ENCODE measurements at regions not wholly inside any gene's neighbourhood (a gene's known extent, or its start where the extent isn't known, plus 50 kb on each side); places are given as distances from the start of the nearest gene placed in this dataset.
"Not testable (repeated sequence)": the region's sequence is repeated elsewhere in the genome, so short reads cannot be mapped to it uniquely, and the experiment has no call there.

GRCh38 chr9:75672478-75672877 lies 218.0 kb upstream of the PCSK5 start:
- DNase-seq (ENCODE audit: low spot score): no peak

GRCh38 chr9:75683591-75683990 lies 206.9 kb upstream of the PCSK5 start:
- DNase-seq (ENCODE audit: low spot score): no peak

- no peak for DNase-seq (ENCODE audit: low spot score)
These were observed 205.4 kb upstream of the PCSK5 start for GRCh38 chr9:75685062-75685461.

GRCh38 chr9:75687359-75687953 lies 203.0 kb upstream of the PCSK5 start:
- no peak for DNase-seq (ENCODE audit: low spot score)

- DNase-seq (ENCODE audit: low spot score): not testable (repeated sequence)
These were observed 199.9 kb upstream of the PCSK5 start for GRCh38 chr9:75690551-75690950.

GRCh38 chr9:75691408-75691807 lies 199.1 kb upstream of the PCSK5 start:
- no peak for DNase-seq (ENCODE audit: low spot score)

GRCh38 chr9:75692309-75692708 lies 198.2 kb upstream of the PCSK5 start:
- DNase-seq (ENCODE audit: low spot score): no peak

GRCh38 chr9:75695921-75696320 lies 194.6 kb upstream of the PCSK5 start:
- DNase-seq (ENCODE audit: low spot score): no peak

- DNase-seq (ENCODE audit: low spot score): no peak
These were observed 191.5 kb upstream of the PCSK5 start for GRCh38 chr9:75699017-75699416.

- DNase-seq (ENCODE audit: low spot score): no peak
These were observed 190.7 kb upstream of the PCSK5 start for GRCh38 chr9:75699625-75700251.

- DNase-seq (ENCODE audit: low spot score): no peak
These were observed 190.2 kb upstream of the PCSK5 start for GRCh38 chr9:75700252-75700640.

GRCh38 chr9:75707191-75707590 lies 183.3 kb upstream of the PCSK5 start:
- DNase-seq (ENCODE audit: low spot score): no peak

- no peak for DNase-seq (ENCODE audit: low spot score)
These were observed 180.8 kb upstream of the PCSK5 start for GRCh38 chr9:75709698-75710097.

- DNase-seq (ENCODE audit: low spot score): peak; percentile 23
These were observed 177.8 kb upstream of the PCSK5 start for GRCh38 chr9:75712700-75713099.

- DNase-seq (ENCODE audit: low spot score): peak; percentile 91
These were observed 177.1 kb upstream of the PCSK5 start for GRCh38 chr9:75713335-75713734.

- DNase-seq (ENCODE audit: low spot score): no peak
These were observed 175.1 kb upstream of the PCSK5 start for GRCh38 chr9:75715360-75715759.

GRCh38 chr9:75718677-75719076 lies 171.8 kb upstream of the PCSK5 start:
- DNase-seq (ENCODE audit: low spot score): no peak

- DNase-seq (ENCODE audit: low spot score): no peak
These were observed 162.1 kb upstream of the PCSK5 start for GRCh38 chr9:75728391-75728790.

- no peak for DNase-seq (ENCODE audit: low spot score)
These were observed 155.7 kb upstream of the PCSK5 start for GRCh38 chr9:75734802-75735201.

- no peak for DNase-seq (ENCODE audit: low spot score)
These were observed 150.4 kb upstream of the PCSK5 start for GRCh38 chr9:75739884-75740611.

GRCh38 chr9:75743855-75744254 lies 146.6 kb upstream of the PCSK5 start:
- no peak for DNase-seq (ENCODE audit: low spot score)

GRCh38 chr9:75754080-75754479 lies 136.4 kb upstream of the PCSK5 start:
- DNase-seq (ENCODE audit: low spot score): no peak

GRCh38 chr9:75775166-75775565 lies 115.3 kb upstream of the PCSK5 start:
- DNase-seq (ENCODE audit: low spot score): no peak

Data from kidney capillary endothelial cell (primary cell).